ENCODE measurements at regions not wholly inside any gene's neighbourhood (a gene's known extent, or its start where the extent isn't known, plus 50 kb on each side); places are given as distances from the start of the nearest gene placed in this dataset.
A peak's percentile ranks its signal among the peaks of the same experiment; 100 is the strongest.

DNA sequence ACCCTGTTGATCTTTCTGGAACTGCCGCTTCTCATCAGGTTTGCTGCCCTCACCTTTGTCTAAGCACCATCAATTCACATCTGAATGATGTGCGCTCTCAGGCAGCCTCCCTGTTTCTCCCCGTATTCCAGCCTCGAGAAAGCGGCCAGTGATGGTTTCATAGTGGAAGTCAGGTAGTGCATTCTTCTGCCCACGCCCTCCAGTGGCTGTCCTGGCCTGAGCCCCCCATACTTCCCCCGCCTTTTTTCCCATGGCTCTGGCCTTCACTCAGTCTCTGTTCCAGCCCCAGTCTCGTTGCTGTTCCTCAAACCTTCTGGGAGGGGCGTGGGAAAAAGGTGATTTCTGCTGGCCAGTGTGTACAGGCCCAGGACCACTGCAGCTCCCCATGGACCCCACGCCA, 101.3 kb downstream of the ASB7 start:
- ATAC-seq (no peak; the same call in 2 of the 3 replicates), DNase-seq (ENCODE audit: low read depth, low spot score) (peak; percentile 2), FAIRE-seq (no peak)
- Histone ChIP-seq H3K9me3 (replicated peaks; ENCODE audit: control insufficient read depth, insufficient read depth, low read length) (peaks cover 9% of the 10 kb centered on the region; the same call in 2 of the 3 replicates), H3K27ac (ENCODE audit: control insufficient read depth, insufficient read depth) (no peak overlapping the region), H3K27me3 (replicated peaks in 1 of 2; ENCODE audit: control insufficient read depth in 2 of 2, insufficient read depth in 2 of 2, low read length in 1 of 2) (no peaks in the 10 kb centered on the region), H3K9ac (ENCODE audit: control insufficient read depth, insufficient read depth, low read length) (no peak overlapping the region), H2AFZ (ENCODE audit: control insufficient read depth, low read depth, low read length) (no peak overlapping the region), H3K79me2 (ENCODE audit: control insufficient read depth, insufficient read depth, low read length) (no peaks in the 10 kb centered on the region), H3K4me3 (no peak overlapping the region), H3K4me1 (ENCODE audit: control insufficient read depth, insufficient read depth, low read length) (peaks cover 10% of the 10 kb centered on the region), H3K36me3 (ENCODE audit: control insufficient read depth in 2 of 2, insufficient read depth in 2 of 2, low read length in 1 of 2) (no peaks in the 10 kb centered on the region), H4K20me1 (ENCODE audit: control insufficient read depth, insufficient read depth) (no peaks in the 10 kb centered on the region), H3K4me2 (ENCODE audit: control insufficient read depth, insufficient read depth) (no peak overlapping the region)
- WGBS (ENCODE audit: insufficient coverage, insufficient replicate concordance, low lambda C conversion rate, missing lambda C conversion rate) = 57% methylated on average over 10 of the region's 10 CpGs
- SMC1A ChIA-PET (ENCODE audit: uncharacterized antibody, unreplicated experiment) = no interaction called here
- in situ Hi-C loops (cut with MboI) (no loop called here), intact Hi-C loops (cut with micrococcal nuclease; ENCODE audit: unreplicated experiment) (loop anchor here (10.0 kb wide), 1 partner anchor 131 kb away; no protein-coding TSS in a partner anchor)
- CTCF ChIA-PET = no interaction called here
- no TSS peak for BruUV-seq (replicated peaks)
- RAD21 ChIA-PET (ENCODE audit: unreplicated experiment) = interaction anchor here (1.6 kb wide), 1 partner anchor 169 kb away, joined by 3 read pairs; no protein-coding TSS in a partner anchor
- POLR2A ChIA-PET = no interaction called here
- TF ChIP-seq, protein P1, sequence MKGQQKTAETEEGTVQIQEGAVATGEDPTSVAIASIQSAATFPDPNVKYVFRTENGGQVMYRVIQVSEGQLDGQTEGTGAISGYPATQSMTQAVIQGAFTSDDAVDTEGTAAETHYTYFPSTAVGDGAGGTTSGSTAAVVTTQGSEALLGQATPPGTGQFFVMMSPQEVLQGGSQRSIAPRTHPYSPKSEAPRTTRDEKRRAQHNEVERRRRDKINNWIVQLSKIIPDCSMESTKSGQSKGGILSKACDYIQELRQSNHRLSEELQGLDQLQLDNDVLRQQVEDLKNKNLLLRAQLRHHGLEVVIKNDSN (IDR thresholded peaks at IDR 0.05; ENCODE audit: borderline replicate concordance, extremely low read length, insufficient read depth, low read depth, low read length) = no peak
- TF ChIP-seq, protein P2, sequence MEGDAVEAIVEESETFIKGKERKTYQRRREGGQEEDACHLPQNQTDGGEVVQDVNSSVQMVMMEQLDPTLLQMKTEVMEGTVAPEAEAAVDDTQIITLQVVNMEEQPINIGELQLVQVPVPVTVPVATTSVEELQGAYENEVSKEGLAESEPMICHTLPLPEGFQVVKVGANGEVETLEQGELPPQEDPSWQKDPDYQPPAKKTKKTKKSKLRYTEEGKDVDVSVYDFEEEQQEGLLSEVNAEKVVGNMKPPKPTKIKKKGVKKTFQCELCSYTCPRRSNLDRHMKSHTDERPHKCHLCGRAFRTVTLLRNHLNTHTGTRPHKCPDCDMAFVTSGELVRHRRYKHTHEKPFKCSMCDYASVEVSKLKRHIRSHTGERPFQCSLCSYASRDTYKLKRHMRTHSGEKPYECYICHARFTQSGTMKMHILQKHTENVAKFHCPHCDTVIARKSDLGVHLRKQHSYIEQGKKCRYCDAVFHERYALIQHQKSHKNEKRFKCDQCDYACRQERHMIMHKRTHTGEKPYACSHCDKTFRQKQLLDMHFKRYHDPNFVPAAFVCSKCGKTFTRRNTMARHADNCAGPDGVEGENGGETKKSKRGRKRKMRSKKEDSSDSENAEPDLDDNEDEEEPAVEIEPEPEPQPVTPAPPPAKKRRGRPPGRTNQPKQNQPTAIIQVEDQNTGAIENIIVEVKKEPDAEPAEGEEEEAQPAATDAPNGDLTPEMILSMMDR (IDR thresholded peaks at IDR 0.05 in 2 of 3, conservative IDR thresholded peaks at IDR 0.05 in 1 of 3; ENCODE audit: control insufficient read depth in 2 of 3, extremely low read depth in 1 of 3, insufficient read depth in 1 of 3, low read depth in 3 of 3, low read length in 3 of 3) = no peak
- TF ChIP-seq CBFB (IDR thresholded peaks at IDR 0.05; ENCODE audit: low read depth) = no peak
- TF ChIP-seq DPF2 (IDR thresholded peaks at IDR 0.05) = no peak
- TF ChIP-seq TBL1XR1 (IDR thresholded peaks at IDR 0.05; ENCODE audit: low read depth, low read length) = no peak
- TF ChIP-seq SPI1 (IDR thresholded peaks at IDR 0.05; ENCODE audit: borderline replicate concordance, insufficient read depth, low read depth, low read length) = no peak
- TF ChIP-seq BHLHE40 (IDR thresholded peaks at IDR 0.05; ENCODE audit: borderline replicate concordance in 1 of 2, low read depth in 2 of 2, low read length in 1 of 2) = no peak
- TF ChIP-seq ZNF207 (IDR thresholded peaks at IDR 0.05; ENCODE audit: borderline replicate concordance) = no peak
- TF ChIP-seq POLR2AphosphoS5 (IDR thresholded peaks at IDR 0.05; ENCODE audit: low read length) = no peak
- TF ChIP-seq RELA (IDR thresholded peaks at IDR 0.05; ENCODE audit: borderline replicate concordance, partially characterized antibody) = no peak
- TF ChIP-seq ETV6 (conservative IDR thresholded peaks at IDR 0.05 in 1 of 2, IDR thresholded peaks at IDR 0.05 in 1 of 2; ENCODE audit: borderline replicate concordance in 1 of 2, low read depth in 1 of 2) = no peak

Measured in GM12878 (cell line).